ENCODE measurements at regions not wholly inside any gene's neighbourhood (a gene's known extent, or its start where the extent isn't known, plus 50 kb on each side); places are given as distances from the start of the nearest gene placed in this dataset.

DNA sequence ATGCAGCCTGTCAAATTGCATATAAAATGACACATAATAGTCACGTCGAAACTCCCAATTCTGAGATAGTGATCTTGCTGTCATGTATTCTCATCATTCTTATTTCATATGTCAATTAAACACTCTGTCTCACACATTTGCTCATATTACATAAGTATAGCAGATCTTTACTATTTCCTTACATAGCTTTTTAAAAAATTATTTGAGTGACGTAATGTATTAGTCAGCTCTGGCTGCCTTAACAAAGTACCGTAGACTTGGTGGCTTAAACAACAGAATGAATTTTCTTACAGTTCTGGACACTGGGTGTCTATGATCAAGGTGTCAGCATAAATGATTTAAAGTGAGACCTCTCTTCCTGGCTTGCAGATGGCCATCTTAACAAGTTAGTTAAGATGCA, 1032.3 kb upstream of the NRXN1 start:
- H3K4me3 ChIP-seq (ENCODE audit: low read length), result no peak overlapping the region
- H3K36me3 ChIP-seq (ENCODE audit: control insufficient read depth, insufficient read depth, low read length), result no peaks in the 10 kb centered on the region
- H3K4me1 Mint-ChIP-seq, result no peaks in the 10 kb centered on the region
- H3K27me3 ChIP-seq (ENCODE audit: control insufficient read depth, insufficient read depth, low read length, poor library complexity, severe bottlenecking), result no peaks in the 10 kb centered on the region
- H3K4me1 ChIP-seq (ENCODE audit: control insufficient read depth, insufficient read depth, low read length), result no peaks in the 10 kb centered on the region
- H3K36me3 Mint-ChIP-seq (ENCODE audit: low read depth), result no peaks in the 10 kb centered on the region
- H3K27ac Mint-ChIP-seq, result no peak overlapping the region
- peaks cover 5% of the 10 kb centered on the region for H3K9me3 Mint-ChIP-seq
- no peak for DNase-seq
- H3K27ac ChIP-seq (ENCODE audit: low read depth, low read length), result no peak overlapping the region
- 95 to 100% methylated on average over 3 to 4 of the region's 4 CpGs for WGBS, 2 experiments (ENCODE audit: insufficient coverage in 1 of 2, insufficient read length in 1 of 2)
- TF ChIP-seq, protein P1, sequence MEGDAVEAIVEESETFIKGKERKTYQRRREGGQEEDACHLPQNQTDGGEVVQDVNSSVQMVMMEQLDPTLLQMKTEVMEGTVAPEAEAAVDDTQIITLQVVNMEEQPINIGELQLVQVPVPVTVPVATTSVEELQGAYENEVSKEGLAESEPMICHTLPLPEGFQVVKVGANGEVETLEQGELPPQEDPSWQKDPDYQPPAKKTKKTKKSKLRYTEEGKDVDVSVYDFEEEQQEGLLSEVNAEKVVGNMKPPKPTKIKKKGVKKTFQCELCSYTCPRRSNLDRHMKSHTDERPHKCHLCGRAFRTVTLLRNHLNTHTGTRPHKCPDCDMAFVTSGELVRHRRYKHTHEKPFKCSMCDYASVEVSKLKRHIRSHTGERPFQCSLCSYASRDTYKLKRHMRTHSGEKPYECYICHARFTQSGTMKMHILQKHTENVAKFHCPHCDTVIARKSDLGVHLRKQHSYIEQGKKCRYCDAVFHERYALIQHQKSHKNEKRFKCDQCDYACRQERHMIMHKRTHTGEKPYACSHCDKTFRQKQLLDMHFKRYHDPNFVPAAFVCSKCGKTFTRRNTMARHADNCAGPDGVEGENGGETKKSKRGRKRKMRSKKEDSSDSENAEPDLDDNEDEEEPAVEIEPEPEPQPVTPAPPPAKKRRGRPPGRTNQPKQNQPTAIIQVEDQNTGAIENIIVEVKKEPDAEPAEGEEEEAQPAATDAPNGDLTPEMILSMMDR (conservative IDR thresholded peaks at IDR 0.05), result no peak
- no peak overlapping the region for H3K4me3 Mint-ChIP-seq
- no peaks in the 10 kb centered on the region for H3K27me3 Mint-ChIP-seq (ENCODE audit: insufficient read depth)
- no peak overlapping the region for H3K9ac ChIP-seq (ENCODE audit: extremely low read depth, low read length, poor library complexity, severe bottlenecking)
- peaks cover 3% of the 10 kb centered on the region for H3K9me3 ChIP-seq (ENCODE audit: control insufficient read depth, low read length)

DNA sequence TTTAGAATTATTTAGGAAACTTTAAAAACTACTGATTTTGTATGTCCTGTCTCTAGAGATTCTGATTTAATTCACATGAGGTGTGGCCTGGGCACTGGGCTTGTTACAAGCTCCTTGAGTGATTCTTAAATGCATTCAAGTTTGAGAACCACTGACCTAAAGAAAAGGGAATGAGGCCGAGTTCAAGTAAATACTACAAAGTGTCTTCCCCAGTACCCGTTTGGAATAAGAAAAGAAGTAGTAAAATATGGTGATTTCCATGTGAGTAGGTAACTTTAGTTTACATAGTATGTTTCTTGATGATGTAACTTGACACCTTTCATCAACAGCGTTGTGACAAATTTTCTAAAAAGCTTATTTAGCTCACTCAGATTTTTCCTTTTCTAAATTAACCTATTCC, 1022.9 kb upstream of the NRXN1 start:
- H3K4me3 ChIP-seq (ENCODE audit: low read length), result no peak overlapping the region
- H3K9me3 Mint-ChIP-seq, result peaks cover 47% of the 10 kb centered on the region
- H3K27me3 ChIP-seq (ENCODE audit: control insufficient read depth, insufficient read depth, low read length, poor library complexity, severe bottlenecking), result no peaks in the 10 kb centered on the region
- whole genome bisulfite sequencing, 2 experiments (ENCODE audit: insufficient coverage in 1 of 2, insufficient read length in 1 of 2), result 43 to 52% methylated on average over 3 of the region's 3 CpGs
- H3K36me3 ChIP-seq (ENCODE audit: control insufficient read depth, insufficient read depth, low read length), result no peaks in the 10 kb centered on the region
- TF ChIP-seq, protein P1 (conservative IDR thresholded peaks at IDR 0.05), result no peak
- H3K4me1 Mint-ChIP-seq, result peaks cover 4% of the 10 kb centered on the region
- no peak overlapping the region for H3K27ac ChIP-seq (ENCODE audit: low read depth, low read length)
- peaks cover 2% of the 10 kb centered on the region for H3K36me3 Mint-ChIP-seq (ENCODE audit: low read depth)
- H3K9ac ChIP-seq (ENCODE audit: extremely low read depth, low read length, poor library complexity, severe bottlenecking), result no peak overlapping the region
- H3K9me3 ChIP-seq (ENCODE audit: control insufficient read depth, low read length), result peaks cover 29% of the 10 kb centered on the region
- H3K27me3 Mint-ChIP-seq (ENCODE audit: insufficient read depth), result no peaks in the 10 kb centered on the region
- no peak overlapping the region for H3K27ac Mint-ChIP-seq
- no peak for DNase-seq
- H3K4me3 Mint-ChIP-seq, result no peak overlapping the region
- H3K4me1 ChIP-seq (ENCODE audit: control insufficient read depth, insufficient read depth, low read length), result no peaks in the 10 kb centered on the region

GRCh38 chr2:52036853-52037252, 1004.9 kb upstream of the NRXN1 start:
- Histone ChIP-seq H3K4me3 (ENCODE audit: low read length) (no peak overlapping the region), H3K36me3 (ENCODE audit: control insufficient read depth, insufficient read depth, low read length) (no peaks in the 10 kb centered on the region), H3K9me3 (ENCODE audit: control insufficient read depth, low read length) (no peaks in the 10 kb centered on the region), H3K9ac (ENCODE audit: extremely low read depth, low read length, poor library complexity, severe bottlenecking) (no peak overlapping the region), H3K27ac (ENCODE audit: low read depth, low read length) (no peak overlapping the region), H3K27me3 (ENCODE audit: control insufficient read depth, insufficient read depth, low read length, poor library complexity, severe bottlenecking) (no peaks in the 10 kb centered on the region), H3K4me1 (ENCODE audit: control insufficient read depth, insufficient read depth, low read length) (no peaks in the 10 kb centered on the region)
- 93% methylated on average over 1 of the region's 1 CpG; no CpG with 5 or more reads in 1 of the 2 experiments for WGBS, 2 experiments (ENCODE audit: insufficient coverage in 1 of 2, insufficient read length in 1 of 2)
- no peak overlapping the region for H3K4me3 Mint-ChIP-seq
- no peak overlapping the region for H3K27ac Mint-ChIP-seq
- no peak for DNase-seq
- no peaks in the 10 kb centered on the region for H3K36me3 Mint-ChIP-seq (ENCODE audit: low read depth)
- H3K27me3 Mint-ChIP-seq (ENCODE audit: insufficient read depth), result no peaks in the 10 kb centered on the region
- no peaks in the 10 kb centered on the region for H3K9me3 Mint-ChIP-seq
- TF ChIP-seq, protein P1 (conservative IDR thresholded peaks at IDR 0.05), result no peak
- peaks cover 17% of the 10 kb centered on the region for H3K4me1 Mint-ChIP-seq
